ENCODE measurements at regions not wholly inside any gene's neighbourhood (a gene's known extent, or its start where the extent isn't known, plus 50 kb on each side); places are given as distances from the start of the nearest gene placed in this dataset.

- DNase-seq = no peak
These were observed 53.1 kb downstream of the ATXN3L start for GRCh38 chrX:13266641-13267345.

GRCh38 chrX:13265549-13266132 lies 54.2 kb downstream of the ATXN3L start:
- no peak for DNase-seq

- no peak for DNase-seq
These were observed 54.7 kb downstream of the ATXN3L start for GRCh38 chrX:13265111-13265510.

- no peak for DNase-seq
These were observed 56.1 kb downstream of the ATXN3L start for GRCh38 chrX:13263560-13264251.

- DNase-seq = no peak
These were observed 58.5 kb downstream of the ATXN3L start for GRCh38 chrX:13261348-13261747.

GRCh38 chrX:13260598-13260997 lies 59.3 kb downstream of the ATXN3L start:
- no peak for DNase-seq

GRCh38 chrX:13258725-13259124 lies 61.1 kb downstream of the ATXN3L start:
- no peak for DNase-seq

- no peak for DNase-seq
These were observed 61.8 kb downstream of the ATXN3L start for GRCh38 chrX:13258052-13258444.

GRCh38 chrX:13257223-13258051 lies 62.4 kb downstream of the ATXN3L start:
- no peak for DNase-seq

- DNase-seq = no peak
These were observed 63.2 kb downstream of the ATXN3L start for GRCh38 chrX:13256603-13257002.

GRCh38 chrX:13254870-13255269 lies 65.0 kb downstream of the ATXN3L start:
- DNase-seq = no peak

GRCh38 chrX:13254076-13254785 lies 65.6 kb downstream of the ATXN3L start:
- no peak for DNase-seq

GRCh38 chrX:13253223-13253622 lies 66.6 kb downstream of the ATXN3L start:
- DNase-seq = no peak

- no peak for DNase-seq
These were observed 67.1 kb downstream of the ATXN3L start for GRCh38 chrX:13252726-13253125.

GRCh38 chrX:13250826-13251580 lies 68.8 kb downstream of the ATXN3L start:
- DNase-seq = no peak

- DNase-seq = no peak
These were observed 70.9 kb downstream of the ATXN3L start for GRCh38 chrX:13248867-13249486.

GRCh38 chrX:13239272-13239671 lies 80.6 kb downstream of the ATXN3L start:
- no peak for DNase-seq

GRCh38 chrX:13235930-13236329 lies 83.9 kb downstream of the ATXN3L start:
- DNase-seq = no peak

GRCh38 chrX:13232484-13232883 lies 87.4 kb downstream of the ATXN3L start:
- DNase-seq = no peak

- no peak for DNase-seq
These were observed 93.6 kb downstream of the ATXN3L start for GRCh38 chrX:13226214-13226613.

- DNase-seq = peak; percentile 86
These were observed 95.8 kb downstream of the ATXN3L start for GRCh38 chrX:13223868-13224567.
